Stimulated activated CD8-positive, alpha-beta memory T cell treated with anti-CD3 and anti-CD28 coated beads, Interleukin-12 subunit alpha, Interleukin-12 subunit beta, amount 100 ng/mL, for 24 hours (primary cell): ENCODE measurements at regions not wholly inside any gene's neighbourhood (a gene's known extent, or its start where the extent isn't known, plus 50 kb on each side); places are given as distances from the start of the nearest gene placed in this dataset.
"Not testable (repeated sequence)": the region's sequence is repeated elsewhere in the genome, so short reads cannot be mapped to it uniquely, and the experiment has no call there.

Experiments
- DNase-seq: peaks from one replicate; pipeline ENCODE4 v3.0.0-alpha.2; 2020; ENCODE audit errors: extremely low read depth

DNA sequence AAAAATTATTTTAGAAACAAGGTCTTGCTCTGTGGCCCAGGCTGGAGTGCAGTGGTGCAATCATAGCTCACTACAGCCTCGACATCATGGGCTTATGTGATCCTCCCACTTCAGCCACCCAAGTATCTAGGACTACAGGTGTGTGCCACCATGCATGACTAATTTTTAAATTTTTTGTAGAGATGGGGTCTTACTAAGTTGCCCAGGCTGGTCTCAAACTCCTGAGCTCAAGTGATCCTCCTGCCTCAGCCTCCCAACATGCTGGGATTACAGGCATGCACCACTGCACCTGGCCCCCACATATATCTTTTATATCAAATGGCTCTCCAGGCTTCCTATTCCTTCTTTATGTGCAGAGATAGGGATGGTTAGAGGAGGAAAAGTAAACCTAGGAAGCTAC, 91.2 kb upstream of the SVIL start:
- not testable (repeated sequence) for DNase-seq

DNA sequence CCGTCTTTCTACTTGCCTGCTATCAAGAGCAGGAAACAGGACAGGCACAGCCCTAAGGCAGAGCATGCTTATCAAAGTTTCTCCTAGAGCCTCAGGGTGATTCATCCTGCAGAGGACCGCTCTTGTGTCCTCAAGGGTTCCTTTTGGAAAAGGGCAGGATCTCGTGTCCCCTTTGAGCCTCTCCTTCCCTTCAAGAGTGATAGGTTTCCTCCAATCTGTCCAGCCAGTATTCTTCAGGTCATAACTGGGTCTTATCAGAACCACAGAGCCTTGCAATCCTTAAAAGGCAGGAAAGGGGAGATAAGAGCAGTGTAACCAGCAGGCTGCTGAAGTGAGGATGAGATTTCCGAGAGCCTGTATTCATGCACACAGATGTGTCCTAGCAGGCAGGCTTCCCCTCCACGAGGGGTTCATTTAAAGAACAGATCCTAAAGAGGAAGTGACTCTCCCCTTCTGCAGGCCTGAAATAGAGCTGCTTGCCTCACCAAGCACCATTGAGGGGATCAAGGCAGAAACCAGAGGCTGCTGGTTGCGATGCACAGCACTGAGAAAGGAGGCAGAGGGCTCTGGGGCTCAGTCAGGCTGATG, 90.5 kb upstream of the SVIL start:
- DNase-seq, result no peak

DNA sequence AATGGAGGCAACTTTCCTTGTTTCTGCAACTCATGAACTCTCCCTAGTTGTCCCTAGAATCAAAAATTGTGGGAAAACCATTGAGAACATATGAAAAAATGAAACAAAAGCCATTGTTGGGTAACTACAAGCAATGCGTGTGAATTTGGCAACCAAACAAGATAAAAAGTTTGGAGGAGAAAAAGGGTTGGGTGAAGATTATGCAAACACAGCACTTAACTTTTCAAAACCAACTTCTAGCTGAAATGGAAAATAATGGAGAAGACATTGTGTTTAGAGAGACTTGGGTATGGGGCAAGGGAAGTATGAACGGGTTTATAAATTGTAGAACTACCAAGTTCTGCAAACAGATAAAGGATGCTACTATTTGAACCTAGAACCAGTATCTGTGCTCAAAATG, 89.0 kb upstream of the SVIL start:
- no peak for DNase-seq

DNA sequence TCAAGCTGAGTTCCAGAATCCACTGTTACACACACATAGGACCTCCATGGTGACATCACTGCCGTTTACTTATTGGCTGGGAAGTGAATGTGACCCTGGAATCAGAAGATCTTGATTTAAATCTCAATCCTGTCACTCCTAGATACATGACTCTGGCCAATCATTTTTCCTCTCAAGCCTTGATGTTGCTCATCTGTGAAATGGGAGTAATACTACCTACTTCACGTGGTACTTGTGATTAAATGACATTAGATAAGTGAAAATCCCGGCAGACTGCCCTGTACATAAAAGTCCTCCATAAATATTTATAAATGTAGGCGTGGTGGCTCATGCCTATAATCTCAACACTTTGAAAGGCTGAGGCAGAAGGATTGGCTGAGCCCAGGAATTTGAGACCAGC, 88.0 kb upstream of the SVIL start:
- DNase-seq, result no peak

DNA sequence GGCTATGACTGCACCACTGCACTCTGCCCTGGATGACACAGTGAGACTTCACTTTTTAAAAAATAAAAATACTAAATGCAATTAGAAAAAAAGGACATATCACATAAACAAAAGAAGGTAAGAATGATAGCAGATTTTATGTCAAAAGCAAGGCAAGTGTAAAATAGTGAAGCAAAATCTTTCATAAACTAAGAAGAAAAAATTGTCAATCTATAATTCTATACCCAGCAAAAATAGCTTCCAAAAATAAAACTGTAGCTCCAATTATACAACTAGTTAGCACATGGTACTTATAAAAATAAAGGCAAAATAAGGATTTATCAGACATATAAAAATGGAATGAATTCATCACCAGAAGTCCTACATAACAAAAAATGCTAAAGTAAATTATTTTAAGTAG, 85.4 kb upstream of the SVIL start:
- DNase-seq, result no peak

DNA sequence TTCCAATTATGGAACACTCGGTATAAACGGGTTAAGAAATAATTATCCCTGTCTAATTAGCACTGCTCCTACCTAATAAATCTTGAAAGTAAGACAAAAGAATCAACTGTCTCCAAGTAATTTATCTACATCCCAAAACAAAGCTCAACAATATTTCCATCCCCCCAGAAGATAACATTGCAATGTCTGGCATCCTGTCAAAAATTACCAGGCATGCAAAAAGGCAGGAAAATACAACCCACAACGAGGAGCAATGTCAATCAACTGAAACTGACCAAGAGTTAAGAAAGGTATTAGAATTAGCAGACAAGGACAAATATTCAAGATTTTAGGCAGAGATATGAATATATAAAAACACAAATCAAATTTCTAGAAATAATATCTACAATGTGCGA, 84.5 kb upstream of the SVIL start:
- no peak for DNase-seq

DNA sequence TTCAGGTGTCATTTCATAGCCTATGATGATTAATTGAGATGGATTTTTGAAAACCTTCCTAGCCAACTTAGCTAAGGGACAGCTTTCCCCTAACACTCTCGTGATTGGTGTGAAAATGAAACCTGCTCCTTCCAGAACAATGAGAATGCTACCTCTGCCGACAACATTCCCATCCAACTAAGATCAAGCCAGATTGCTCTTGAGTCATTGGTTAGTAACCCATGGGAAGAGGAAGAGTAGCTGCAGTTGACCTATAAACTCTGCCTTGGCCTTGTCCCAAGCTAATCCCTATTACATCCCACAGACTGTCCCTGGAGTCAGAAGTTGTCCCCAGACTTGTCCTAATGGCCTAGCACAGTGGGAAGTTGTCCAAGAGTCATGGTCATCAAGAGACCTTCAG, 80.5 kb upstream of the SVIL start:
- DNase-seq, result no peak

DNA sequence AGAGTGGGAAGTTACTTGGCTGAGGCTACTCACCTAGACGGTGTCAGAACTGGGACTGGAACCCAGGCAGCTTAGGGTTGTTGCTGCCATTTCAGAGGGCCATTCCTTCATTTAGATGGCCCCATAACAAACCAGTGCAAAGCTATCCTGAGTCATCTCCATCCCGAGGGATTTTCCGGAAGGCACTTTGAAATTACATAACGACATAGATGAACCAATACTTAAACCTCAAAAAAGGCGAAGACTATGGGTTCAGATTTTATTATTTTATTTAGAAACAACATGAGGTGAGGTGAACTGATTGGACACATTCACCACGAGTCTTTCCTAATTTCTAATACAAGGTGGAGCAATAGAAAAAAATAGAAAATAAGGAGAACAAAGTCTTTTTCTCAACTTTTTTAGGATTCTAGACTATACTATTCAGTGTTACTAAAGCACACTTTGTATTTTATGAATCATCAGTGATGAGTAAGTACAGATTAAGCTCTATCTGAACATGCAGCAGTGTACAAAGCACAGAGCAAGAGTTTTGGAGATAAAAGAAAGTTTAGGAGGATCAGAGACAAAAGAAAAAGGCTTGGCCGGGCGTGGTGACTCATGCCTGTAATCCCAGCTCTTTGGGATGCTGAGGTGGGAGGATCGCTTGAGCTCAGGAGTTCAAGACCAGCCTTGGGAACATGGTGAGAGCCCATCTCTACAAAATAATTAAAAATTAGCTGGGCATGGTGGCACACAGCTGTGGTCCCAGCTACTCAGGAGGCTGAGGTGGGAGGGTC, 79.5 kb upstream of the SVIL start:
- DNase-seq, result no peak

DNA sequence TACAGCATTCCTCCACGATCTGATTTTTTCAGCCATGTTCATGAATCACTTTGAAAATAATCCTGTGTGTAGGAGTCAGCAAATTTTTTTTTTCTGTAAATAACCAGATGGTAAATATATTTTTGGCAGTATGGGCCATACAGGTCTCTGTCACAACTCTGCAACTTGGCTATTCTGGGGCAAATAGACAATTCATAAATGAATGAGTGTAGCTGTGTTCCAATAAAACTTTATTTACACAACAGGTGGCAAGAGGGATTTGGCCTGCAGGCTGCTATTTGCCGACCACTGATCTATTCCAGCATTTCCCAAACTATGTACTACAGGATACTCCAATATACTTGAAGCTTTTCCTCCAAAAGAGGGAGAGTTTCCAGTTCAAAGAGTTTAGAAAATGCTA, 78.7 kb upstream of the SVIL start:
- no peak for DNase-seq

DNA sequence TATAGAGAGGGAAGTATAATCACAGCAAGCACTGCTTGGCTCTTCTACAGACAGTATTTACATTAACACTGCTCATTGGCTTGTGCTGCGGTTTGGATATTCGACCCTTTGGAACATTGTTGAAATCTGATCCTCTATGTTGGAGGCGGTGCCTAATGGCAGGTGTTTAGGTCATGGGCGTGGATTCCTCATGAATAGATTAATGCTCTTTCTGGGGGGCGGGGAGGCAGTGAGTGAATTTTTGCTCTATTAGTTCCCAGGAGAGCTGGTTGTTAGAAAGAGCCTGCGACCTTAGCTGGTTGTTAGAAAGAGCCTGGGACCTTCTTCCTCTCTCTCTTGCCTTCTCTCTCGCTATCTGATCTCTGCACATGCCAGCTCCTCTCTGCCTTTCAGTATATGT, 77.3 kb upstream of the SVIL start:
- no peak for DNase-seq

DNA sequence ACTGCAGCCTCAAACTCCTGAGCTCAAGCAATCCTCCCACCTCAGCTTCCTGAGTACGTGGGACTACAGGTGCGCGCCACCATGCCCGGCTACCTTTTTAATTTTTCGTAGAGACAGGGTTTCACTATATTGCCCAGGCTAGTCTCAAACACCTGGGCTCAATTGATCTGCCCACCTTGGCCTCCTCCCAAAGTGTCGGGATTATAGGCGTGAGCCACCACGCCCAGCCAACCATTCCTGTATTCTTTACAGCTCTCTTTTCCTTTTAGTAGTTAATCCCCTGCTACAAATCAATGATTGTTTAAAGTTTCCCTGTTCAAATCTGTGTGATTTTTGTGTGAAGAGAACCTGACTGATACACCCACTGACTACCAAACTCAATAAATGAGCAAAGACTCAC, 75.4 kb upstream of the SVIL start:
- no peak for DNase-seq

DNA sequence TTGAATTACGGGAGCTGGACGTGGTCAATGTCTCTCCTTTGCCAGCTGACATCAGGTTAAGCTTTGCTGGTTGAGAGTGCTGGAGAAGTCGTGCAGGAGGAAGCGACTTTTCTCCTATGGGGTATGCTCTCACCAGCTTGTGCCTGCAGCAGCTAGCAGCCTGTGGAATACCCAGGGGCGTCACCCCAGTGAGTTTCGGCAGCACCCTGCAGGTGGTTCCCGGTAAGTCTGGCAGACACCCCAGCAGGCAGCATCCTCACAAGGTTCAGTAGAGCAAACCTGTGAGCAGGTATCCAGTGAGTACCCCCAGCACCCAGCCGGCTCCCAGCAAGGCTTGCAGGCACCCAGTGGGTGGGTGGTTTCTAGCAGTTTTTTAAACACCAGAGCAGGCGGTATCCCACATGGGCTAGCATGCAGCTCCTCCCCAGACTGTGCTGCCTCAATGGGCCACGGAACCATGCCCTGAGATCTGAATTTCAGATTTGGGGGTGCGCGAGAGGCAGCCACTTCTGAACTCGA, 74.8 kb upstream of the SVIL start:
- no peak for DNase-seq

DNA sequence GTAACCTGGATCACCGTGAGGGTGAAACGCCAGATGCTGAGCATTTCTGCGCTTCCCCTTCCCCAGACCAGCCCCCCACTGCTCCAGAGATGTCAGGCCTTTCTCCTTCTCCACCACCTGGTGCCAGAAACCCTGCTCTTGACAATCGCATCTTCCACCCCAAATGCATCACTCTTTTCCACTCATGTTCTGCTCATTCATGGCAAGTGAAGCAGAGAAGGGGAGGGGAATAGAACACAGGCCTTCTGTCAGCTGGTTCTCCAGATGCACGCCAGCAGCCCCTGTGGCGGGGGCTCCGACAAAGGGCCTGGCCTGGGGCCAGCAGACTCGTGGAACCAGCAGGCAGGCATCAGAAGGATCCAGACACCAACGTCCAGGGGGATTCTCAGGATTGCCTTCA, 68.5 kb upstream of the SVIL start:
- DNase-seq, result no peak

DNA sequence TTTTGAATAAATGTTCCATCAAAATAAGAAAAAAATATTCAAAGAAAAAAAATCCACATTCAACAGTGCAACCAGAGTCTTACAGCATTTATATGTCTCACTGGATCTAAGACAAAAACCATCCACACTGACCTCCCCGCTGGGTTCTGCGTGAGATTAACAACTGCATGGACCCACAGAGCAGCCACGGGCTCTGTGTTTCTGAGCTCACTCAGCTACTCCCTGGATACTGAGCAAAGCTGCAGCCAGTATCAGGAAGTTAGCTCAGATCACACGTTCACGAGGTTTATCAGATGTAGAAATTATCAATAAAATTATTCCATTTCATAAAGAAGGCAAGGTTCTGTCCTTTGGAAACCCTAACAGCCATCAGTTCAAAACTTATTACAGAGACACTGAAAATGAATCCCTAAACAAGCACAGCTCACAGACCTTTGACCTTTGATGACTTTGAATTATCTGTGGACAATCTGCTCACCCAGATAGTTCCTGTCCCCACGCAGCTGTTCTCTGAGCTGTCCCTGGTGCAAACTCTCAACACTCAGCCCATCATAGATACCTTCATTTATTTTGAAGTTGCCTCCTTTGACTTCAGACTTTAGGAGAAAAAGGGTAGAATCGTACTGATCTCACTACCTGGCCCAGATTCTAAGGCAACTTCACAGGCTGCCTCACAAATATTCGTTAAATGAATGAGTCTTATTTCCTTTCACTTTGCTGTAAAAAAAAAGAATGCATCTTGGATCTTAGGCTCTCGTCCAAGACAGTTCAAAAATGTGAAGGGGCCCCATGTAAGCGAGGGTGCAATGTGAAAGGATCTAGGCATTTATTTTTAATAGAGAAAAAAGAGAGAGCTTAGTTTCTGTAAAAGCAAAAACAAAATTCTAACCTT, 67.7 kb upstream of the SVIL start:
- DNase-seq, result no peak

DNA sequence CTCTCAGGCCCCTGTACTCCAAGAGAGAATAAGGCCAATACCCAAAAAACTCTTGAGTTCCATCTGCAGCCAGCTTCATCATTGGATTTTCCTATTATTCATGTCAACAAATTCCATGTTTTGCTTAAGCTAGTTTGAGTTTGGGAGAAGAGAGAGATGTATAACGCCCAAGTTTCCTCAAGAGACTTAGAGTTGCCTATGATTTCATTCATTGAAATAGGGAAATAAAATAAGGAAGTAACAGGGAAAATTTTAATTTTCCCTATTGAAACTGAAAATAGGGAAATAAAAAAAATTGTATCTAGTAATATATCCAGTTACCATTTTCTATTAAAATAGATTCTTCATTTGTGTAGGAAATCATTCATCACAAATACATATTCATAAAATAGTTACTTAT, 66.5 kb upstream of the SVIL start:
- no peak for DNase-seq

DNA sequence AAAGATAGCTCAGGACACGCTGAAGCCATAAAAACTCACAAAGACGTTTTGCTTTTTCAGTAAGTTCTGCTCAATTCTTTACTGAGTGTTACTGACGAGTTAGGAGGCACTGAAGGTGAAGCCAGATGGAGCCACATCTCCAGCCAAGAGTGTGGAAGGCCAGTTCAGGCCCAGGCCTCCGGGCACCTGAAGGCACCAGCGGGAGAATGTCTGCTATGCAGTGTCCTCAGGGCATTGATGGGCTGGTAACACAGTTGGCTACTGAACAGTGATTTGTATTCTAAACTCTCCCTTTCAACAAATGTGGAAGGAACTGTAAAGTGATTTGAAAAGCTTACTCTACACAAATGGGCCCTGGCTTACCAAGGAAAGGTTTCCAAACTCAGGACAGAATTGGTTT, 64.8 kb upstream of the SVIL start:
- DNase-seq, result no peak

DNA sequence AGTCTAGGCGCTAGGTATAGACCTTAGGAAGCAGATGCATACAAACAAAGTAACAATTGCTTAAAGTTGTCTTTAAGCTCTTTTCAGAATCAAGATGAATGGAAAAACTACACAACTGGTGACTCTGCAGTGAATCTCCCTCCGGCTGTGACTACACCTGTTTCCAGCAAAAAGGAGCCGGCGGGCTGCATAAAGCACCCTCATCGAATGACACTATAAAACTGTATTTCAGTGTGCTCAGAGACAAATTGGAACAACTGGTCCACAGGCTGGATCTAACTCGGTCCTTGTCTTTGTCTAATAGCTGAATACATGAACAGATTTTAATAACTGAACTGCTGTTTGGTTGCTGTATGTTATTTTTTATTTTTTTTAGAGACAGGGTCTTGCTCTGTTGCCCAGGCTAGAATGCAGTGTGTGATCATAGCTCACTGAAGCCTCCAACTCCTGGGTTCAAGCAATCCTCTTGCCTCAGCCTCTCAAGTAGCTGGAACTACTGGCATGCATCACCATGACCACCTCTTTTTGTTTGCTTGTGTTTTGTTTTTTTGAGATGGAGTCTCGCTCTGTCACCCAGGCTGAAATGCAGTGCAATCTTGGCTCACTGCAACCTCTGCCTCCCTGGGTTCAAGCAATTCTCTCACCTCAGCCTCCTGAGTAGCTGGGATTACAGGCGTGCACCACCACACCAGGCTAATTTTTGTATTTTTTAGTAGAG, 64.2 kb upstream of the SVIL start:
- no peak for DNase-seq

DNA sequence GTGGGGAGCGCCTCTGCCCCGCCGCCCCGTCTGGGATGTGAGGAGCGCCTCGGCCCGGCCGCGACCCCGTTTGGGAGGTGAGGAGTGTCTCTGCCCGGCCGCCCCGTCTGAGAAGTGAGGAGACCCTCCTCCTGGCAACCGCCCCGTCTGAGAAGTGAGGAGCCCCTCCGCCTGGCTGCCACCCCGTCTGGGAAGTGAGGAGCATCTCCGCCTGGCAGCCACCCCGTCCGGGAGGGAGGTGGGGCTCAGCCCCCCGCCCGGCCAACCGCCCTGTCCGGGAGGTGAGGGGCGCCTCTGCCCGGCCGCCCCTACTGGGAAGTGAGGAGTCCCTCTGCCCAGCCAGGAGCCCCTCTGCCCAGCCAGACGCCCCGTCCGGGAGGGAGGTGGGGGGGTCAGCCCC, 61.8 kb upstream of the SVIL start:
- DNase-seq, result not testable (repeated sequence)

DNA sequence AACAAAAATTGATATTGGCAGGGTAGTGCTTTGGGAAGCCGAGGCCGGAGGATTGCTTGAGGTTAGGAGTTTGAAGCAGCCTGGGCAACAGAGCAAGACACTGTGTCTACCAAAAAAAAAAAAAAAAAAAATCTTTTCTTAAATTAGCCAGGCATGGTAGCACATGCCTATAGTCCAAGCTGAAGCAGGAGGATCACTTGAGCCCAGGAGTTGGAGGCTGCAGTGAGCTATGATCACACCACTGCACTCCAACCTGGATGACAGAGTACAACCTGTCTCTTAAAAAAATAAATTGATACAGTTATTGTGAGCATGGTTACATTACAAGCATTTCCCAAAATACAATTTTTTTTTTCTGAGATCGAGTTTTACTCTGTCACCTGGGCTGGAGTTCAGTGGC, 59.4 kb upstream of the SVIL start:
- DNase-seq, result no peak

DNA sequence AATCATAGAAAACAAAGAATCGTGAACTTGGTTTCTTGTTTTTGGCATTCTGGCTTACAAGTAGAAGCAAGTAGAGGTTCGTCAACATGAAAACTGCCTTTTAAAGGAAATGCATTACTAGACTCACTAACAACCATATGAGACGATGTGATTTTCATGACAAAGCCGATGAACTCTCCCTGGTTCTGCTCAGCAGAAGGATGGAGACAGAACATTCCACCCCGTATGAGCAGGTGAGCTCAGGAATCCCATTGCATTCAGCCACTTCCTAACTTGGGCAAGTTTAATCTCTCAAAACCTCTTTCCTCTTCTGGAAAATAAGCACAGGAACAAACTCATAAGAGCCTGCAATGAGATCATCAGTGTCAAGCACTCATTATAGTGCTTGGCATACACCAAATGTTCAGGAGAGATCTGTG, 57.4 kb upstream of the SVIL start:
- DNase-seq, result no peak

DNA sequence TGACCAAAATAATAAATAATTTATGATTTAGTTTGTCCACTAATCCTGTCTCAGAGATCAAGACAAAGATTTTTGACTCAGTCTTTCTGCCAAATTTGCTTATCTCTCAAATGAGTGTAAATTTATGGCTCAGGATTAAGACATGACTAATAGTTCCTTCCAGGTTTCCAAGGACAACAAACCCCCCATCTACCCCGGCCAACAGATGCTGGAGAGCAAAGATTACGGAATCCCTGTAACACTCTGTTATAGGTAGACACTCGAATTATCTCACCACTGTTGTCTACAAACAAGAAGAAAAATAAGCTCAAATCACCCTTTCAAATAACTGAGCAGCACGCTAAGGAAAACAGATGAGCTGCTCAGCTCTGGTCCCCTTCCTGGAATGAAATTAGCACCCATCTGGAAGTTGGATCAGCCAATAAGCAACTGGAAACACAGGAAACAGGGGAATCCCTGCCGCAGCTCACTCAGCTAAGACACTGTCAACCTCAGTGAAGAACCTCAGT, 56.8 kb upstream of the SVIL start:
- DNase-seq, result no peak

DNA sequence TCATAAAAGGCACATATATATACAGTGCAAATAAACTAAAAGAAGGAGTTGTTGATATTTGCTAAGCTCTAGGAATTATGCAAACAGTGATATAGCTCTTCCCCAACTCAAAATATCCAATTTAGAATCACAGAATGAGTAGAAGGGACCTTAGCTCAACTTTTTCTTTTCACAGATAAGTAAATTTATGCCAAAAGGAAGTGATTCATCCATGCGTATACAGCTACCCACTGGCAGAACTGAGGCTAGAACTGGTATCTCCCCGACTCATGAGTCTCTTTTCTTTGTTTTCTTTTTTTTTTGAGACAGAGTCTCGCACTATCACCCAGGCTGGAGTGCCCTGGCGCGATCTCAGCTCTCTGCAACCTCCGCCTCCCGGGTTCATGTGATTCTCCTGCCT, 54.2 kb upstream of the SVIL start:
- no peak for DNase-seq
